ENCODE measurements at regions not wholly inside any gene's neighbourhood (a gene's known extent, or its start where the extent isn't known, plus 50 kb on each side); places are given as distances from the start of the nearest gene placed in this dataset.

GRCh38 chr4:187021436-187022205, 298.0 kb upstream of the FAT1 start:
- H3K27ac ChIP-seq, result no peak overlapping the region
- no peak for DNase-seq (ENCODE audit: low read depth, low spot score)

GRCh38 chr4:187027272-187027671, 303.6 kb upstream of the FAT1 start:
- DNase-seq (ENCODE audit: low read depth, low spot score), result no peak
- no peak overlapping the region for H3K27ac ChIP-seq

- H3K27ac ChIP-seq, result no peak overlapping the region
- DNase-seq (ENCODE audit: low read depth, low spot score), result no peak
Measured at GRCh38 chr4:187042251-187042650, 318.6 kb upstream of the FAT1 start.

GRCh38 chr4:187046471-187046870, 322.8 kb upstream of the FAT1 start:
- DNase-seq (ENCODE audit: low read depth, low spot score), result no peak
- no peak overlapping the region for H3K27ac ChIP-seq

- no peak for DNase-seq (ENCODE audit: low read depth, low spot score)
- no peak overlapping the region for H3K27ac ChIP-seq
Measured at GRCh38 chr4:187059021-187059420, 335.4 kb upstream of the FAT1 start.

GRCh38 chr4:187059895-187060294, 336.2 kb upstream of the FAT1 start:
- no peak overlapping the region for H3K27ac ChIP-seq

GRCh38 chr4:187060551-187060950, 336.9 kb upstream of the FAT1 start:
- no peak for DNase-seq (ENCODE audit: low read depth, low spot score)
- H3K27ac ChIP-seq, result no peak overlapping the region

More at GRCh38 chr4:187059895-187060294, 336.2 kb upstream of the FAT1 start:
- no peak for DNase-seq (ENCODE audit: low read depth, low spot score)

- no peak overlapping the region for H3K27ac ChIP-seq
- no peak for DNase-seq (ENCODE audit: low read depth, low spot score)
Measured at GRCh38 chr4:187063251-187063650, 339.6 kb upstream of the FAT1 start.

- no peak for DNase-seq (ENCODE audit: low read depth, low spot score)
- no peak overlapping the region for H3K27ac ChIP-seq
Measured at GRCh38 chr4:187064033-187064432, 340.4 kb upstream of the FAT1 start.

- DNase-seq (ENCODE audit: low read depth, low spot score), result no peak
Measured at GRCh38 chr4:187065396-187065795, 341.7 kb upstream of the FAT1 start.

GRCh38 chr4:187065806-187066205, 342.1 kb upstream of the FAT1 start:
- no peak for DNase-seq (ENCODE audit: low read depth, low spot score)
- H3K27ac ChIP-seq, result no peak overlapping the region

More at GRCh38 chr4:187065396-187065795, 341.7 kb upstream of the FAT1 start:
- H3K27ac ChIP-seq, result no peak overlapping the region

- DNase-seq (ENCODE audit: low read depth, low spot score), result no peak
Measured at GRCh38 chr4:187069398-187069797, 345.7 kb upstream of the FAT1 start.

GRCh38 chr4:187070158-187070557, 346.5 kb upstream of the FAT1 start:
- peak; percentile 2 for DNase-seq (ENCODE audit: low read depth, low spot score)

More at GRCh38 chr4:187069398-187069797, 345.7 kb upstream of the FAT1 start:
- H3K27ac ChIP-seq, result no peak overlapping the region

GRCh38 chr4:187070740-187071139, 347.1 kb upstream of the FAT1 start:
- DNase-seq (ENCODE audit: low read depth, low spot score), result no peak
- no peak overlapping the region for H3K27ac ChIP-seq

More at GRCh38 chr4:187070158-187070557, 346.5 kb upstream of the FAT1 start:
- H3K27ac ChIP-seq, result no peak overlapping the region

- H3K27ac ChIP-seq, result no peak overlapping the region
- DNase-seq (ENCODE audit: low read depth, low spot score), result no peak
Measured at GRCh38 chr4:187071946-187072600, 348.4 kb upstream of the FAT1 start.

GRCh38 chr4:187073820-187074219, 350.2 kb upstream of the FAT1 start:
- no peak overlapping the region for H3K27ac ChIP-seq
- no peak for DNase-seq (ENCODE audit: low read depth, low spot score)

GRCh38 chr4:187075514-187075913, 351.9 kb upstream of the FAT1 start:
- no peak overlapping the region for H3K27ac ChIP-seq
- DNase-seq (ENCODE audit: low read depth, low spot score), result no peak

GRCh38 chr4:187077744-187078401, 354.2 kb upstream of the FAT1 start:
- no peak for DNase-seq (ENCODE audit: low read depth, low spot score)
- no peak overlapping the region for H3K27ac ChIP-seq

GRCh38 chr4:187084701-187085100, 361.0 kb upstream of the FAT1 start:
- DNase-seq (ENCODE audit: low read depth, low spot score), result no peak
- no peak overlapping the region for H3K27ac ChIP-seq

GRCh38 chr4:187085339-187085738, 361.7 kb upstream of the FAT1 start:
- no peak for DNase-seq (ENCODE audit: low read depth, low spot score)
- H3K27ac ChIP-seq, result no peak overlapping the region

GRCh38 chr4:187086151-187086550, 362.5 kb upstream of the FAT1 start:
- DNase-seq (ENCODE audit: low read depth, low spot score), result no peak

More at GRCh38 chr4:187086151-187086550, 362.5 kb upstream of the FAT1 start:
- no peak overlapping the region for H3K27ac ChIP-seq
